Tongue (tissue), 1 donor: ENCODE measurements at regions not wholly inside any gene's neighbourhood (a gene's known extent, or its start where the extent isn't known, plus 50 kb on each side); places are given as distances from the start of the nearest gene placed in this dataset.

Experiments used
- DNase-seq: peaks from one replicate; pipeline ENCODE4 v3.0.0-alpha.2; 2015

DNA sequence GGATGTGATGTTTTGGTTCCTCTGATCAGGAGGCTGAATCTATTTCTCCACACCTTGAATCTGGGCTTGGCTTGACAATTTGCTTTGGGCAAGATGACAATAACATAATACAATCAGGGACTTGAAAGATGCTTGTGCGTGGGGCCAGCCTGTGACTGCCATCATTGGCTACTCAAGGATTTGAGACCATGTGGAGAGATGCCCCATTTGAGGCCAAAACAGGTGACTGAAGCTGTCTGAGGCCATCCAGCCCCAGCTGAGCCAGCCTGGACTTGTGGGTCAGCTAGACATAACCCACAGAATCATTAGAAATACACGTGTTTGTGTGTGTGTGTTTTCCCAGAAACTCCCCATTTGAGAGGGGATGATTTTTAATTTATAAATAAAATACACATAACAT is 421.5 kb downstream of the PTPRU start:
- no peak for DNase-seq

DNA sequence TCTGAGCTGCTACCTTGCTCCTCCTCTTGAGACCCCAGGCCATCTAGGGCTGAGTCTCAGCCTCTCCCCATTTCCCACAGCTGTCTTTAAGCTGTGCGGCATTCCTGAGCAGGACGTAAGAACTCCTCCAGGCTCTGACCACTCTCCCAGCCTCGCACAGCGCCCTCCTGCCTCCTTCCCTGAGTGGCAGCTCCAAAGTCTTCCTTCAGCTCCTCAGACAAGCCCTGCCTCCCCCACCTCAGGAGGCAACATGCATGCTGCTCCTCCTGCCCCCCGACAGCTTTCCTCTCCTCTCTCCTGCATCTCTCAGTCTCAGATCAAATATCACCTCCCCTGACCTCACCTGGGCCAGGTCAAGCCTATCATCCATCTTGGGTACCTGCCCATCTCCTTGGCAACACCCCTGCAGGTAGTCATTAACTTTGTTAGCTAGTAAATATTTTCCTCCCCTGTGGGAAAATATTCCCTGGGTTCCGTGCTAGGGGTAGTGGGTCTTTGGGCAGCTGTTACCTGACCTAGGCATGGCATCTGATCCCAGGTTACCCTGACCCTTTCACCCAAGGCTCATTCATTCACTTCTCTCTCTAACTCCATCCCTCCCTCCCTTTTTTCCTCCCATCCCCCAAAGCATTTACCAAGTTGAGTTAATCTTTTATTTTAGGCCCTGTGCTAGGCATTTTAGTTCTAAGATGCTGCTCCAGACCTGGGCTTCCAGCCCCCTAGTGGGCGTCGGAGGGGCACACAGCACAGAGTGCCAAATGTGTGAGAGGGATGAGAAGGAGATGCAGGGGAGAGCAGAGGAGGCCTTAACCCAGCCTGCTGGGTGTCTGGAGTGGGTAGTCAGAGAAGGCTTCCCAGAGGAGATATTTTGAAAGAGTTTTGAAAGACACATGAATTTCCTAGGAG is 419.9 kb downstream of the PTPRU start:
- no peak for DNase-seq

DNA sequence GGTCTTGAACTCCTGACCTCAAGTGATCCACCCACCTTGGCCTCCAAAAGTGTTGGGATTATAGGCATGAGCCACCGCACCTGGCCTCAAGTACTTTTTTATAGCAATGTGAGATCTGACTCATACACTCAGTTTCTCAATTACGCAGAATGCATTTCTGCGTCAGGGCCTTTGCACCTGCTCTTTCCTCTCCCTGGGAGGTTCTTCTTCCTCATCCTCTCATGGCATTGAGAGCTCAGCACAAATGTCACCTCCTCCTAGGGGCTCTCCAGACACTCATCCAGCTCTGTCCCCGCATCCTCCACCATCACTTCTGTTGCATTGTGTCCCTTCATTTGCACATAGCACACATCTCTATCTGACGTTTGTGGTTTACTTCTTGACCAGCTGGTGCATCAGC is 418.8 kb downstream of the PTPRU start:
- DNase-seq = no peak

DNA sequence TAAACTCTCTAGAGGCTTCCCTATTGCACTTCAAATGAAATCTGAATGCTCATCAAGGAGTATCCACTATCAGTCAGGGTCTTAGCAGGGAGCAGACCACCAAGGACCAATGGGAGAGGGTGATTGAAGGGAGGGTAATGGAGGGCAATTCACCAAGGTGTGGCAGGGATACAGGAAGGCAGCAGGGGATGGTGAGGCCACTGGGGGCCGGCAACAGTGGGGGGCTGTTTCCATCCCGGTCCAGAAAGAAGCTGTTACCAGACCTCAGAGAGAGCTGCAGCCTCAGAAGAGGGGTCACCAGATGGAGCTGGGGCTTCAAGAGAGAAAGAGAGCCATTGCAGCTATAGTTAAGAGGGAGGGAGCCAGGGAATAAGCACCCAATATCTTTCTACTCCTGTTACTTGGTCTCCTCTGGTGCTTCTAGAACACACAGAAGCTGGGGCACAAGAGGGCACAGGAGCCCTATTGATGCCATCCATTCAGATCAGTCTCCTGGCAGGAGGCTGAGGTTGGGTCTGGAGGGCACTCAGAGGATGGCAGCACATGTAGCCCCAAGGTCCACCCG is 417.6 kb downstream of the PTPRU start:
- no peak for DNase-seq

DNA sequence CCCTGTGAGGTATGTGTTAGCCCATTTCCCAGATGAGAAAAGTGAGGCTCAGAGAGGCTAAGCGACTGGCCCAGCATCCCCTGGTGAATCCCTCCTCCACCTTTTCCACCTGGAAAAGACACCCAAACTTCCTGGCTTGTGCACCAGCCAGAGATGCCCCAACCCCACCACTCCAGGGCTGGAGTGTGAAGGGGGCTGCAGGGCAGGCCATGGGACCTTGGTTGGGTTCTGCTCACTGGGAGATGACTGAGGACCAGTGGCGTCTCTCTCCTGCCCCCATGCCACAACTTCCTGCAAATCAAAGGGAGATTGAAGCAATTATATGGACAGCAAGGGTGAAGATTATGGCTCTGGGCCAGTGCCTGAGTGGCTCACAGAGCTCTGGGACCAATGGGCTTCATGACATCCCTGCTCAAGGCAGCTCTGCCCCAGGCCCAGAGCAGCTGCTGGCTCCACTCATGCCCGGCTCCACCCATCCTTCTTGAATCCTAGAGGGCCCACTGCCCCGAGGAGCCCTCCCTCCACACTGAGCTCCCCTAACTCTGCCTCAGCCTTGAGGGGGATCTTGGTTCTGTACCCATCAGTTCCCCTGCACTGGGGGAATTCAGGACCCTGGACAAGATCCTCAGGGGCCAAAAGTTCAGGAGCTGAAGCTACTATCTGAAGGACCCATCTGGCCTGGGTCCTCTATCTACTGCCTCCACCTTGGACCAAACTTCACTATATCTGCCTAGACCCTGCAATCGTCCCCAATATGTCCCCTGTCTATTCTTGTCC is 416.9 kb downstream of the PTPRU start:
- DNase-seq = no peak

DNA sequence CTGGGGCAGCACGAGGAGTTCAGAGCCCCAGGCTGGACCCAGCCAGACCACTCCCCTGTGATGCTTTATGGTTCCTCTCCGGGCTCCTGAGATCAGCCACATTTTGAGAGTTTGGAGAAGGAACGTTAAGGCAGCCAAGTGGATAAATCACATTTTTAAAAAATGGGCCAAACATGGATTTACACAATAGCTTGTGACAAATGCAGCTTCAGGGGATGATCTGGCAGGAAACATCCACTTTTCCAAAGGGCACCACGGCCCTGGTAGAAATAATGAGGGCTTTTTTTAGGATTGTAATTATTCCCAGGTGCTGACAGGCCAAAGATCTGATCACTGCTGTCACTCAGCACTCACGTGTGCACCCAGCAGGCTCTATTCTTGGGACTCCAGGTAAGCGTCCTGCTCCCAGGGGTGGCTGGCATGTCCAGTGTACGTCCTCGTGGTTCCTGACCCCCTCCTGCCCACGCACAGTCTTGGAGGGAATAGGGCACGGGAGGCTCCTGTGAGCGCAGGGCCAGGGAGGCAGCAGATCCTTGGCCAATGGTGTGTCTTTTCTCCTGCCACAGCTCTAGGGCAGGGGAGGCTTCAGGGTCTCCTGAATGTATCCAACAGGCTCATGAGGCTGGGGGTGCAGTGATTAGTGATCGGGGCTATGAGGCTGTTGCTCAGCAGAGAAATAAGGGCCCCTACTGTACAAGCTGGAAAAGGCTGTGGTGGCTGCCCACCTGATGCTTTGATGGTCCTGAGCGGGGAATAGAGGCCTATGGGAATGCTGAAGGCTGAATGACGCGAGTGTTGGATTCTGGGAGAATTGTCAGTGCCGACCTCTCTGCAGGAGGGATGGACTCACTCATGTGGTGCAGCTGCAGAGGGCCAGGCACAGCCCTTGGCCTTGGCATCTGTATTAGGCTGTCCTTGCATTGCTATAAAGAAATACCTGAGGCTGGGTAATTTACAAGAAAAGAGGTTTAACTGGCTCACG is 415.7 kb downstream of the PTPRU start:
- DNase-seq = no peak

DNA sequence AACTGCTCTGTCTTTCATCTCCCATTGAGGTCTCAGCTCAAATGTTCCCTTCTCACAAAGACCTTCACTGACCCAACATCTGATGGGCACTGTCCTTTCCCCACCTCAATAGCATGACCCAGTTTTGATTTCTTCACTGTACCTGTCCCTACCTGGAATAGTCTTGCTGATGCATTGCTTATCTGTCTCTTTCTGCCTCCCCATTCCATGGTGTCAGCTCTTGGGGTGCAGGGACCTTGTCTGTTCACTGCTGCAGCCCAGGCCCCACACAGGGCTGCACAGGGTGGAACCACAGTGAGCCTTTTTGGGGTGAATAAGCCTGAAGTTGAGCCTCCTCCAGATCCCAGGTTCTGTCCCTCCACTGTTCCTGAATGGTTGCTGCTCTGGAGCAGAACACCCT is 414.9 kb downstream of the PTPRU start:
- no peak for DNase-seq

DNA sequence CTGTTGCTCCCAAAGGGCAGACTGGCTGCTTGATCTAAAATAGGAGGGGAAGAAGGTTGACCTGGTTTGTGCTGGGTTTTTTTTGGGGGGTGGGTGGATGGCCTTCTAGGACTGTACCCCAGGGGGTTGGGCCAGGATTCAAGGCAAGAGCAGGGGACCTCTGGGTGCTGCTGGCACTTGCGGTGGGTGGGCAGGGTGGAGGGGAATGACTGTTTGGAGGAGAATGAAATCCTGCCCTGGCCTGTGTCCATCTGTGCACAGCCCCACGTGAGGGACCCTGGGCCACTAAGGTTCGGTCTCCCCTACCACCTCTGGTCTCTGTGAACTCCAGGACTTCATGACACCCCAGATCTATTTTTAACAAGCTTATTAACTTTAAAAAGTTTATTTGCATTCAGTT is 414.2 kb downstream of the PTPRU start:
- DNase-seq = no peak

DNA sequence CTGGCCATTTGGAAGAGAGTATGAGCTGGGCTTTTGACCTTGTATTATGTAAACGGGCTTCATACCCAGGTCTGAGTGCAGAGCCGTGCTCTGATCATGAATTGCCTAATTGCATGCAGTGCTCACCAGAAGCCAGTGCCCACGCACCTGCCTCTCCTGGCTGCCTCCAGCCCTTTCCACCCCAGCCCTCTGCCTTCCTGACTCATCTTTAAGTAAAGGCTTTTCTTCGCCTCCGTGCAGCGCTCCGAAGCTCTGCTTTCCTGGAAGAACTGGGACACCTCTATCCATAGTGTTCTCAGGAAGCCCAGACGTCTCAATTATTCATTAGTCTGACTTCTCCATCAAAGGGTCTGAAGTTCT is 413.7 kb downstream of the PTPRU start:
- no peak for DNase-seq

DNA sequence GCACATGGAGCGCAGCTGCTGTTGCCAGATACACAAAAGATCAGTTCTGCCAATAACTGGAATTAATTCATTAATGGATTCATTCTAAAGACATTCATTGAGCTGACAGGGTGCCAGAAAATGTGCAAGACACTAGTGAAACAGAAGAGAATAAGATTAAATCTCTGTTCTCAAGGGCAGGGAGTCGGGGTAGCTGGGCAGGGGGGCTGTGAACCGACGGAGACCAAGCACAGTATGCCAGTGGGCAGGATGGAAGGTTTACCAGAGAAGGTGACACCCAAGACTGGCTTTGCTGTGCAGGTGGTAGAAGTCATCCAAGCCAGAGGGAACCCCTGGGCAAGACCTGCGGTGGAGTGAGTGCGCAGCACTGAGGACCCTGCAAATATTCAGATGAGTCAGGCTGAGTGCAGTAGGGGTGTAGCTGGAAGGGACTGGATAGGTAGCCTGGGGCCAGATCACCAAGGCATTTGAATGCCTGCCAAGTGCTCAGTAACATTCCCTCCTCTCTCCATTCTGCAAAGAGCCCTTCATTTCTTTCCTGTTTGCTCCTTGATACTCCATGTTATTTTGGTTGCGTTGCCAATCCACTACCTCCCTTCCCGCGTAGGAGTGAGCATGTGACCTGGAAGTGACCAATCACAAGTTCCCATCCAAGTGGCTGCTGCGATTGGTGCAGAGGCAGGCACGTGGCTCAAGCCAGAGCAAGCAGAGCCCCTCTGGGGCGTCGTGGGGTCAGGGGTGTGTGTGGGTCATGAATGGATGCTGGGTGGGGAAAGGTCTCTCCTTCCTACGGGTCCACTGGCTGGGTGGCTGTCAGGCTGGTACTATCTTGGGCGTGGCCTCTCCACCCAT is 413.1 kb downstream of the PTPRU start:
- DNase-seq = no peak

DNA sequence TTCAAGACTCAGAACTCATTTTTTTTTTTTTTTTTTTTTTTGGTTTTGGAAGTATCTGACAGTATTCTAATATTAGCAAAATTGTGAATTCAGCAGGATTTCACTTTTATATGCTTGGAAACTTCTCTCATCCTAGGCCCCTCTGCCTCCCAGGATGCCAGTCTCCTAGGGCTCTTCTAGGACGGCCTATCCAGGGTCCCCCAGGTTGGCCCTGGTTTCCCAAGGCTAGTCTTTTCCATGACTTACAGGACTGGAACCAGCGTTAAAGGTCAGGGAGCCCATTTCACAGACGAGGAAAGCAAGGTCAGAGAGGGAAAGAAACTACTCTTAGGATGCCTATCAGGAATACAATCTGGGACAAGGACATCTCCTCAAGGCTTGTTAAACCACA is 412.5 kb downstream of the PTPRU start:
- no peak for DNase-seq

DNA sequence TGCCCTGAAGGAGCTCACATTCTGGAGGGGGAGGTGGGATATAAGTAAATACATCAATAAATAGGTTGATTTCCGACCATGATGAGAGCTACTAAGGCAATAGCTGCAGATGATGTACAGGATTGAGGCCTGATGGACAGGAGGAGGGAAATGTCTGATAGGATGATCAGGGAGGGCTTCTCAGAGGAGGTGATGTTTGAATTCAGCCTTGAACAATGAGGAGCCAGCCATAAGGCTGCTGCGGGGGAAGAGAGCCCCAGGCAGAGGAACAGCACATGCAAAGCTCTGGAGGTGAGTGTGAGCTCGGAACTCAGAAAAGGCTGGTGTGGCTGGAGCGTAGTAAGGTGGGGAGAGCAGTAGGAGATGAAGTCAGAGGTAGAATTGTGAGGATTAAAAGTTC is 411.7 kb downstream of the PTPRU start:
- no peak for DNase-seq

DNA sequence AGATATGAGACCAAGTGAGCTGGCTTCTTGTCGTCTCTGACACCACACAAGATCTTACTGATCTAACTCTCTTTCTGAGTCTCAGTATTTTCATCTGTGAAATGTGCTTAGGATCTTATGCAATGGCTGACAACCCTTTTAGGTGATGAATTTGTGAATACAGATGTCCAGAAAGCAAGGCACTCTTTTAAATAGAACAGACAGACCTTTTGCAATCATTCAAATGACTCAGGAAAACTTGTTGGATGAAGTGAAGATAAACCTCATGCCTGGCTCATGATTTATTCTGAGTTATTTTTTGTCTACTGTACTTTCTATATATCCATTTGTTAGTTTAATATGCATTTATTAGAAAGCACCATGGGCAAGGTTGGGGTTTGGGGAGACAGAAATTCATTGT is 411.3 kb downstream of the PTPRU start:
- DNase-seq = no peak

DNA sequence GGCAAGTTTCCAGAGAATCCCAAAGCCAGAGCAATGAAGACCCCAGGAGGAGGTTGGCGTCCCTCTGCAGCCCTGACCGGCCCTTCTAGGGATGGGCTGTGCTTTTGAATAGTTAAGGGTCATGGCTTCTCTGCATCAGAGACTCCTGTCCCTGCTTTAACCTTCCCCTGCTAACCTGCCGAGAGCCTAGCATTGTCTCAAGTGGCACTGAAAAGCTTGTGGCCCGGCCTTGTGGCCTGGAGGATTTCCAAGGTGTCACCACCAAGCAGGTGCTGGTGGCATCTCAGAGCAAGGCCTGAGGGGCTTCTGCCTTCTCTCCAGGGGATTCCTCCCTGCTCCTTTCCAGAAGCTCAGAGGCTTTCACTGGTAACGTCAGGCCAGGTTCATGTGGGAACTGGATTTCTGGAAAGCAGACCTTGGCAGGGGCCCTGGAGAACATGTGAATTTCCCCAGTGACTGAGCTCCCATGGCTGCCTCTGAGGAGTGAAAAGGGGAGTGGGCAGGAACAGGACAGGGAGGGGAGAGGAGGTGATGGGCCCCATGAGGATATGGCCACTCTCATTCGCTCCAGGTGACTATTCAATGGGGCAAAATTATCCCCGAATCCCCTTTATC is 409.9 kb downstream of the PTPRU start:
- DNase-seq = no peak

DNA sequence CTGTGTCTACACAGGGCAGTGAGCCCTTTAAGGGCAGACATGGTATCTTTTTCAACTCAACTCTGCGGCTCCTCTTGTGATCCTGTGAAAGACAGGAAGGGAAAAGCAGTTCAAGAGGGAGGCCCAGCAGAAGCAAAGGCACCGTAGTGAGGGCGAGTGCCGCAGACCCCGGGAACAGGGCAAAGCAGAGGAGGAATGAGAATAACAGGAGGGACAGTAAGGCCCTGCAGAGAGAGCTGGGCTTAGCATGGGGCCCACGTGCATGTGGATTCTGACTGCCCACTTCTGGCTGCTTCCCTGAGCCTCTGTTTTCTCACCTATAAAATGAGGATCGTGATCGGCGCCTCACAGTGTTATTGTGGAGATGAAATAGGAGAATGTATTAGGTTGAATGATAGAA is 409.3 kb downstream of the PTPRU start:
- DNase-seq = no peak

DNA sequence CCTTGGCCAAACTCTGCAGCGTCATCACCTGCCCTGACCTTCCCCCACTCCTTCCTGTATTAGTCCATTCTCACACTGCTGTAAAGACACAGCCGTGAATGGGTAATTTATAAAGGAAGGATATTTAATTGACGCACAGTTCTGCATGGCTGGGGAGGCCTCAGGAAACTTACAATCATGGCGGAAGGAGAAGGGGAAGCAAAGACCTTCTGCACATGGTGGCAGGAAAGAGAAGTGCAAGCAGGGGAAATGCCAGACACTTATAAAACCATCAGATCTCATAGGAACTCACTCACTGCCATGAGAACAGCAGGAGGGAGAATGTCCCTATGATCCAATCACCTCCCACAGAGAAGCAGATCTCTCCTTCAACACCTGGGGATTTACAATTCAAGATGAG is 408.5 kb downstream of the PTPRU start:
- no peak for DNase-seq

DNA sequence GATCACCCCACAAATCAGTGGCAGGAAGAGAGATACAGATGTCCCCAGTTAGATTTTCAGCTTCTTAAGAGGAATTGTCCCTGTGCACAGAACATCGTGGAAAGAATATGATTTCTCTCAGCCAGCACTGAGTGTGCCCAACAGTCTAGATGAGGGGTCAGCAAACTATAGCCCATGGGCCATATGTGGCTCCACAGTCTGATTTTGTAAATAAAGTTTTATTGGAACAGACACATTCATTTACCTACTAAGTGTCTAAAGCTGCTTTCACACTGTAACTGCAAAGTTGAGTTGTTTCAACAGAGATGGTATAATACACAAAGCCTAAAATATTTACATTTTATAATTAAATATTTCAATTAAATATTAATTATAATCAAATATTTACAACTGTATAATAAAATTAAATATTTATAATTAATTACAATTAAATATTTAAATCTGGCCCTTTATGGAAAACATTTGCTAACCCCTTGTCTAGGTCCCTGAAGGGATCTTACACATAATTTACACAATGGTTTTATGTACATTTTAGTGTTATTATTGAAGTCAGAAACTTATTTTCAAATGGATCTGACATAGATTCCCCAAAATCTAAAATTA is 407.6 kb downstream of the PTPRU start:
- DNase-seq = no peak

DNA sequence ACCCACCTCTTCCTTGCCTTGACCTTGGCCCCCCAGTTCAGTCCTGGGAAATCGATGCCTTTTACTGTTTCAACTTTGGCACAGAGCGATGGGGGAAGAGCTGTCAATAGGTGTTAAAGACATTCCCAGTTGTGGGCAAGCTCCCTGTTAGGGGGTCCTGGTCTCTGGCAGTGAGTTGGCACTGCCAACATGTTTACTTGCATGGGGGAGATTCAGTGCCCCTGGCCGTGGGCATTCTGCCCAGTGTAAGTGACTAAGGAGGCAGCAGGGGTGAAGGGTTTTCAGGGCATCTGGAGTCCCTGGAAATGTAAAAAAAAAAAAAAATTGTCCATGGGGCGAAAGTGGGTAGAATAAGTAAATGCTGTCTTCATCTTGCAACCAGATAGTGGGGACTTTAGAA is 407.0 kb downstream of the PTPRU start:
- DNase-seq = no peak

DNA sequence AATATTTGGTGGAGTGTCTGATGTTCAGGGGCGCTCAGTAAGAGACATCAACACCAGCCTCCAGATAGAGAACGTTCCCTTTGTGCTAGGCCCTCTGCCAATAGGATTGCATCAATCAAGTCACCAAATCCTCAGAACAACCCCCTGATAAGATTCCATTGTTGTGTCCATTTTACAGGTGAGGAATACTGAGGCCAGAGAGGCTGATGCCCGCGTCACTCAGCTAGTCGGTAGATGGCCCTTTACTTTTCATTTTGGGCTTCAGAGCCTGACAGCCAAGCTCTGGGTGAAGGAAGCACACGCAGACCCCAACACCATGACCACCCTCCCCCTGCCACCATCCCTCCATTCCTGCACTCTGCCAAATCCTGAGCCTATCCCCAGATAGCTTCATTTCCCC is 406.2 kb downstream of the PTPRU start:
- no peak for DNase-seq

DNA sequence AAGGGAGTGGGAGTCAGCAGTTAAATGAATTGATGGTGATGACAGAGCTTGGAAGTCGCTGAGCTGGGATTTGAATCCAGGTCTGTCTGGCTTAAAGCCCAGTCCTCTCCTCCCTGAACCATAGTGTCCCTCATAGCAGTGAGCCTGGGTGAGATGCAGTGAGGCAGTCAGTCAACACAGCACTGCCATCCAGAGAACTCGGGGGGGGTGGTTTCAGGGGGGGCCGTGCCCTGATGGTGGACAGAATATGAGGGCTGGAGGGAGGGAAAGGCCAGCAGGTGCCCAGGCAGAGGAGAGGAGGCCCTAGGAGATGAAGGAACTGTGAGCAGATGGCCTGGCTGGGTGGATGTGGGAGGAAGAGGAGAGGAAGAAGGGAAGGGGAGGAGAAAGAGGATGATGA is 405.6 kb downstream of the PTPRU start:
- DNase-seq = no peak

DNA sequence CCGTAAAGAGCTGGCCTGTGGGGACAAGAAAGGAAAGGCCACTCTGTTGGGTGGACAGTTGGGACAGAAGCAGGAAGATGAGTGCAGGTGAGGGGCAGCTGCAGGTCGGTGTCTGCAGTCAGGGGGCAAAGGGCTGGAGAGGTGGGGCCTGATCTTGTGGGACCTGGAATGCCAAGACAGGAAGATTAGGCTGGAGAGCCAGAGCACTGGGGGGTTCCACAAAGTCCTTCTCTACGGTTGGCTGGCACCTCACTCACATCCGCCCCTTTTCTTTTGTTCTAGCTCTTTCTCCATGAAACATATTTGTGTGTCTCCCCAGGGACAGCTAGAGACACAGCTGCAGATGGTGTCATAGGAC is 404.1 kb downstream of the PTPRU start:
- DNase-seq = no peak
